ENCODE measurements at regions not wholly inside any gene's neighbourhood (a gene's known extent, or its start where the extent isn't known, plus 50 kb on each side); places are given as distances from the start of the nearest gene placed in this dataset.
"Not testable (repeated sequence)": the region's sequence is repeated elsewhere in the genome, so short reads cannot be mapped to it uniquely, and the experiment has no call there.

DNA sequence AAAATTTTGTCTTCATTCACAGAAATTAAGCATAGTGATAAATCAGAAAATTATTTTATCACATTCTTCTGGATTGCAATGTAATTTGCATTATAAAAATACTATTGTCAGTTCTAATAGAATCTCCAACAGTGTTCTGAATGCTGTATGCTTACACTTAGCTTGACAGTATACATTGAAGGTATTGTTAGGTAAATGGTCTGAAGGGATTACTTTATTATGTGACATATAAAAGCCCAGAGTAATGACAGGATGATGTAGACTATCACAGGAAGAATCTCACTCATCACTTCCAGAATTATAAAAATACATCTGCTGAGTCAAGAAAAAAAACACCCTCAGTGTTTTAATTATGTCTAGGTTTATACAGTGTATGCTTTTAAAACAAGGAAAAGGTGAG lies 1532.5 kb upstream of the RAG2 start:
- no peaks in the 10 kb centered on the region for H3K36me3 ChIP-seq

DNA sequence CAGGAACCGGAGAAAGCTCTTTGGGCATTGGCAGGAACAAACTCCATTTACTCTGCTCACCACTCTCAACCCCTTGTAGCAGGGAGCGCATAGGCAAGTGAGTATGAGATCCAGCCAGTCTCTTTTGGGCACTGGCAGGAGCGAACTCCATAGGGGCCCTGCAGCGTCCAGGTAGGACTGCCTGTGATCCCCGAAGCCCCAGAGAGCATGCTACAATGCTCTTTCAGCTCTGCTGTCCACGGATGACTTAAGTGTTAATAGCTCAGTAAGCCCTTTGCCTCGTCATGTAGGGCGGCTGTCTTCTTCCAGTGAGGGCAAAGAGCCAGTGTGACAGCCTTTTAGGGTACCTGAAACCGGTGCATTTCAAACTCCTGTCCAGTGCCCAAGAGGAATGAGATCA lies 1525.6 kb upstream of the RAG2 start:
- H3K9me3 ChIP-seq = no peaks in the 10 kb centered on the region
- no peak overlapping the region for H3K4me3 ChIP-seq (ENCODE audit: low read depth in 1 of 2, low read length in 1 of 2)
- no peaks in the 10 kb centered on the region for H3K36me3 ChIP-seq
- no peaks in the 10 kb centered on the region for H3K4me1 ChIP-seq (ENCODE audit: control insufficient read depth in 1 of 2, insufficient read depth in 1 of 2, low read depth in 1 of 2, low read length in 1 of 2)
- TF ChIP-seq, protein P1, sequence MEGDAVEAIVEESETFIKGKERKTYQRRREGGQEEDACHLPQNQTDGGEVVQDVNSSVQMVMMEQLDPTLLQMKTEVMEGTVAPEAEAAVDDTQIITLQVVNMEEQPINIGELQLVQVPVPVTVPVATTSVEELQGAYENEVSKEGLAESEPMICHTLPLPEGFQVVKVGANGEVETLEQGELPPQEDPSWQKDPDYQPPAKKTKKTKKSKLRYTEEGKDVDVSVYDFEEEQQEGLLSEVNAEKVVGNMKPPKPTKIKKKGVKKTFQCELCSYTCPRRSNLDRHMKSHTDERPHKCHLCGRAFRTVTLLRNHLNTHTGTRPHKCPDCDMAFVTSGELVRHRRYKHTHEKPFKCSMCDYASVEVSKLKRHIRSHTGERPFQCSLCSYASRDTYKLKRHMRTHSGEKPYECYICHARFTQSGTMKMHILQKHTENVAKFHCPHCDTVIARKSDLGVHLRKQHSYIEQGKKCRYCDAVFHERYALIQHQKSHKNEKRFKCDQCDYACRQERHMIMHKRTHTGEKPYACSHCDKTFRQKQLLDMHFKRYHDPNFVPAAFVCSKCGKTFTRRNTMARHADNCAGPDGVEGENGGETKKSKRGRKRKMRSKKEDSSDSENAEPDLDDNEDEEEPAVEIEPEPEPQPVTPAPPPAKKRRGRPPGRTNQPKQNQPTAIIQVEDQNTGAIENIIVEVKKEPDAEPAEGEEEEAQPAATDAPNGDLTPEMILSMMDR (IDR thresholded peaks at IDR 0.05) = no peak
- no peak overlapping the region for H3K27ac ChIP-seq
- H3K27me3 ChIP-seq = no peaks in the 10 kb centered on the region

More for the DNA sequence above, 1532.5 kb upstream of the RAG2 start:
- TF ChIP-seq, protein P1 (IDR thresholded peaks at IDR 0.05) = no peak
- H3K27ac ChIP-seq = no peak overlapping the region
- H3K4me3 ChIP-seq (ENCODE audit: low read depth in 1 of 2, low read length in 1 of 2) = no peak overlapping the region
- H3K27me3 ChIP-seq = no peaks in the 10 kb centered on the region
- H3K4me1 ChIP-seq (ENCODE audit: control insufficient read depth in 1 of 2, insufficient read depth in 1 of 2, low read depth in 1 of 2, low read length in 1 of 2) = no peaks in the 10 kb centered on the region
- no peaks in the 10 kb centered on the region for H3K9me3 ChIP-seq

DNA sequence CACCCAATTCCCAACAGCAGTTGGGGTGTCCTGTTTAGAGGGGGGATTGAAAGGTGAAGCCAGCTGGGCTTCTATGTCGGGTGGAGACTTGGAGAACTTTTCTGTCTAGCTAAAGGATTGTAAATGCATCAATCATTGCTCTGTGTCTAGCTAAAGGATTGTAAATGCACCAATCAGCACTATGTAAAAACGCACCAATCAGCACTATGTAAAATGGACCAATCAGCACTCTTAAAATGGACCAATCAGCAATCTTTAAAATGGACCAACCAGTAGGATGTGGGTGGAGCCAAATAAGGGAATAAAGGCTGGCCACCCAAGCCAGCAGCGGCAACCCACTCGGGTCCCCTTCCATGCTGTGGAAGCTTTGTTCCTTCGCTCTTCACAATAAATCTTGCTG lies 1518.6 kb upstream of the RAG2 start:
- H3K27ac ChIP-seq; H3K36me3 ChIP-seq; H3K4me1 ChIP-seq (ENCODE audit: control insufficient read depth in 1 of 2, insufficient read depth in 1 of 2, low read depth in 1 of 2, low read length in 1 of 2); H3K27me3 ChIP-seq; H3K4me3 ChIP-seq (ENCODE audit: low read depth in 1 of 2, low read length in 1 of 2); H3K9me3 ChIP-seq: not testable (repeated sequence)

DNA sequence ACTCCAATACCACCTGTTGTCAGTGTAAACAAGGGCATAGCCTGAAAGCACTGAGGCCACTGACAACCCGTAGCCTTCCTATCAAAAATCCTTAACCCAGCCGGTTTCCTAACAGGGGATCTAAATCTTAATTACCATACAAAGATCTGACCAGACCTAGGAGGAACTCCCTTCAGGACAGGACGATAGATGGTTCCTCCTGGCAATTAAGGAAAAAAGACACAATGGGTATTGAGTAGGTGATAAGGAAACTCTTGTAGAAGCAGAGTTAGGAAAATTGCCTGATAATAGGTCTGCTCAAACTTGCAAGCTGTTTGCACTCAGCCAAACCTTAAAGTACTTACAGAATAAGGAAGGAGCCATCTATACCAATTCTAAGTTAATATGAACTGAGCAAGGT lies 1517.3 kb upstream of the RAG2 start:
- H3K36me3 ChIP-seq; H3K4me3 ChIP-seq (ENCODE audit: low read depth in 1 of 2, low read length in 1 of 2); H3K27me3 ChIP-seq; H3K27ac ChIP-seq; H3K9me3 ChIP-seq; H3K4me1 ChIP-seq (ENCODE audit: control insufficient read depth in 1 of 2, insufficient read depth in 1 of 2, low read depth in 1 of 2, low read length in 1 of 2): not testable (repeated sequence)

DNA sequence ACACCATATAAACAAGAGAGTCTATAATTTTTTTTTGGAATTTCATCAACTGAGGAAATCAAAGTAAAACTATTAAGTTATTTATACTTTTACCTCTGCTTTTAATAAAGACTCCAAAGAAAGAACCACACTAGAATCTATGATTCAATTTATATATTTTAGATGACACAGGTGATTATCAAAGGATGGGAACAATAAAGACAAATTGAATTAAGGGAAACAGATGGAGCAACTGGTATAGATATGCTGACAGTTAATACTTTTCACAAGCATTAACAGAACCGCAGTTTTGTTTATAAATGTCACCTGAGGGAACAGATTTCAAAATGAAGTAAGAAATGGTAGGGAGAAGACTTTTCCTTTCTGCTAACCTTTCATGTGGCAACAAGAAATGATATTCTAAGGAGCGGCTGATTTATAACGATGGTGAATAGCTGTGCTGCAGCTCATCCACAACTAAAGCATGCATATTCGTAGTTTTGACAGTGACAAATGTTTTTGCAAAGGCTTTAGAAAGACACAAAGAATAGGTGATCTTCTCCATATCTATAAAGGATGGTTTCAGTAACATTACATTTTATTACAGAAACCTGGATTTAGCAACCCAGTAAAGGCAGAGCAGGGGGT lies 1502.9 kb upstream of the RAG2 start:
- H3K4me3 ChIP-seq (ENCODE audit: low read depth in 1 of 2, low read length in 1 of 2) = no peak overlapping the region
- TF ChIP-seq, protein P1 (IDR thresholded peaks at IDR 0.05) = no peak
- no peaks in the 10 kb centered on the region for H3K27me3 ChIP-seq
- no peaks in the 10 kb centered on the region for H3K9me3 ChIP-seq
- H3K36me3 ChIP-seq = no peaks in the 10 kb centered on the region
- H3K4me1 ChIP-seq (ENCODE audit: control insufficient read depth in 1 of 2, insufficient read depth in 1 of 2, low read depth in 1 of 2, low read length in 1 of 2) = no peaks in the 10 kb centered on the region
- H3K27ac ChIP-seq = no peak overlapping the region

DNA sequence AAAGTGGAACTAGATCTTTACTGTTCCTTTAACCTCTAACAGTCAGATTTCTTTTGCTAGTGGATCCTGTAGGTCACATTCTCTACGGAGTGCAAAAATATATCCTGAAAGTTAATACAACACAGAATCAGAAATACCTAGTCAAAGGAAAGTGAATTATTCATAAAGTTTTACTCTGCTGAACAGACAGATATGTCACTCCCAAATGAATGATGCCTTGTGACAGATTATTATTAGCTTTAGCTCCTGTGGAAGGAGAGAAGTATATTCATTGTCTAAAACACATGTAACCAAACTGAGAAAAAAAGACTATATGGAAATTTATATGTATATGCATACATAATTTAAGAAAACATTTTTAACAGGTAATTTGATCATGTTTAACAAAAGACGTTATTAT lies 1497.2 kb upstream of the RAG2 start:
- no peak overlapping the region for H3K4me3 ChIP-seq (ENCODE audit: low read depth in 1 of 2, low read length in 1 of 2)
- no peaks in the 10 kb centered on the region for H3K9me3 ChIP-seq
- H3K27me3 ChIP-seq = no peaks in the 10 kb centered on the region
- no peaks in the 10 kb centered on the region for H3K4me1 ChIP-seq (ENCODE audit: control insufficient read depth in 1 of 2, insufficient read depth in 1 of 2, low read depth in 1 of 2, low read length in 1 of 2)
- no peaks in the 10 kb centered on the region for H3K36me3 ChIP-seq
- TF ChIP-seq, protein P1 (IDR thresholded peaks at IDR 0.05) = no peak
- no peak overlapping the region for H3K27ac ChIP-seq

DNA sequence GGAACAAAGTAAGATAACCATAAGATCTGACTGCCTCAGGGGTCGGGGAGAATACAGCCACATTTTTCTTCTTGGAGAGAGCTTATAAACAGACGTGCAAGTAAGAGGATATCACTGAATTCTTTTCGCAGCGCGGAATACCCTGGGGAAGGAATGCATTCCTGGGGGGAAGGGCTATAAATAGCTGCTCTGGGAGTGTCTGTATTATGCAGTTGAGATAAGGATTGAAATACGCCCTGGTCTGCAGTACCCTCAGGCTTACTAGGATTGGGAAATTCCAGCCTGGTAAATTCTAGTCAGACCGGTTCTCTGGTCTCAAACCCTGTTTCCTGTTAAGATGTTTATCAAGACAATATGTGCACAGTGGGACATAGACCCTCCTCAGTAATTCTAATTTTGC lies 1491.7 kb upstream of the RAG2 start:
- H3K36me3 ChIP-seq = no peaks in the 10 kb centered on the region
- no peak overlapping the region for H3K27ac ChIP-seq
- H3K4me3 ChIP-seq (ENCODE audit: low read depth in 1 of 2, low read length in 1 of 2) = no peak overlapping the region
- H3K9me3 ChIP-seq = no peaks in the 10 kb centered on the region
- TF ChIP-seq, protein P1 (IDR thresholded peaks at IDR 0.05) = no peak
- no peaks in the 10 kb centered on the region for H3K4me1 ChIP-seq (ENCODE audit: control insufficient read depth in 1 of 2, insufficient read depth in 1 of 2, low read depth in 1 of 2, low read length in 1 of 2)
- H3K27me3 ChIP-seq = no peaks in the 10 kb centered on the region

Measured in neutrophil (primary cell).